T-cell (primary cell): ENCODE measurements at regions not wholly inside any gene's neighbourhood (a gene's known extent, or its start where the extent isn't known, plus 50 kb on each side); places are given as distances from the start of the nearest gene placed in this dataset.

Experiments
- ATAC-seq, 4 experiments: fragments of 200-7000 bp in 3 of 4; fragments of 150-1000 bp in 1 of 4; cut with Tn5 transposase; replicated peaks in 1 of 4; 1 replicate in 3 of 4; 2 replicates in 1 of 4; pipeline ENCODE4 v1.10.0; 2021; ENCODE audit warnings: moderate library complexity in 3 of 4, mild to moderate bottlenecking in 2 of 4, moderate number of reproducible peaks in 1 of 4
- CTCF ChIA-PET, 2 donors: fragments of 300-600 bp; sonication (Branson Sonifier 250); formaldehyde crosslinking; loops; one replicate each; lab custom pipeline; 2022; ENCODE audit warnings: antibody characterized with exemption in 2 of 2; lab: Charles Lee
- POLR2A ChIA-PET, 2 donors: fragments of 300-600 bp; sonication (Branson Sonifier 250); formaldehyde crosslinking; loops; one replicate each; lab custom pipeline; 2022; ENCODE audit warnings: antibody characterized with exemption in 2 of 2; lab: Charles Lee
- DNase-seq, 35 experiments: peaks; one replicate each; pipeline versions ENCODE4 v3.0.0 to v3.0.0-alpha.2; 2013 to 2023
- H3K27ac ChIP-seq: one replicate; pipeline ENCODE4 v1.5.1; 2013; ENCODE audit warnings: low read length
- H3K27me3 ChIP-seq, 2 experiments: replicated peaks in 1 of 2; 1 replicate in 1 of 2; 2 replicates in 1 of 2; pipeline versions ENCODE4 v1.6.1 to v1.7.0; 2013; ENCODE audit warnings: low read length in 1 of 2, mixed read lengths in 1 of 2; ENCODE audit not compliant: control insufficient read depth in 2 of 2, insufficient read depth in 2 of 2; ENCODE audit errors: extremely low read depth in 1 of 2
- H3K36me3 ChIP-seq, 2 donors: 1 replicate in 1 of 2; 2 replicates in 1 of 2; pipeline versions ENCODE4 v1.6.1 to v1.7.0; 2013; ENCODE audit warnings: low read length in 1 of 2; ENCODE audit not compliant: control insufficient read depth in 2 of 2, insufficient read depth in 1 of 2; ENCODE audit errors: extremely low read depth in 1 of 2
- H3K4me1 ChIP-seq, 2 experiments: 1 replicate in 1 of 2; 2 replicates in 1 of 2; pipeline versions ENCODE4 v1.6.1 to v1.7.0; 2013; ENCODE audit warnings: low read length in 2 of 2, mixed read lengths in 1 of 2; ENCODE audit not compliant: insufficient read depth in 2 of 2, control insufficient read depth in 1 of 2; ENCODE audit errors: extremely low read depth in 1 of 2
- H3K4me3 ChIP-seq, 2 donors: 1 replicate in 1 of 2; 2 replicates in 1 of 2; pipeline versions ENCODE4 v1.5.1 to v1.7.0; 2013; ENCODE audit warnings: mild to moderate bottlenecking in 2 of 2, low read length in 1 of 2, moderate library complexity in 1 of 2; ENCODE audit not compliant: control insufficient read depth in 1 of 2; ENCODE audit errors: extremely low read depth in 1 of 2
- H3K9me3 ChIP-seq: 2 replicates; pipeline ENCODE4 v1.7.0; 2013
- H3K27ac Mint-ChIP-seq, 2 donors: one replicate each; pipeline ENCODE4 v1.8.0; 2020 to 2021; ENCODE audit warnings: mild to moderate bottlenecking in 2 of 2, mixed read lengths in 2 of 2
- H3K27me3 Mint-ChIP-seq, 2 donors: one replicate each; pipeline ENCODE4 v1.8.0; 2021 to 2022; ENCODE audit warnings: mixed read lengths in 2 of 2
- H3K36me3 Mint-ChIP-seq: one replicate; pipeline ENCODE4 v1.8.0; 2021; ENCODE audit warnings: mixed read lengths
- H3K4me1 Mint-ChIP-seq, 3 donors: one replicate each; pipeline ENCODE4 v1.8.0; 2020 to 2022; ENCODE audit warnings: mixed read lengths in 3 of 3, mild to moderate bottlenecking in 1 of 3
- H3K4me3 Mint-ChIP-seq, 3 donors: one replicate each; pipeline ENCODE4 v1.8.0; 2020 to 2022; ENCODE audit warnings: mild to moderate bottlenecking in 3 of 3, mixed read lengths in 3 of 3, moderate library complexity in 3 of 3
- H3K9me3 Mint-ChIP-seq, 3 donors: one replicate each; pipeline ENCODE4 v1.8.0; 2020 to 2022; ENCODE audit warnings: mixed read lengths in 3 of 3
- WGBS: methylation state at CpG from one replicate; pipeline ENCODE4 v1.1.5; 2013; ENCODE audit warnings: missing lambda C conversion rate; ENCODE audit not compliant: insufficient coverage; 5-methylcytosine and 5-hydroxymethylcytosine counted together

DNA sequence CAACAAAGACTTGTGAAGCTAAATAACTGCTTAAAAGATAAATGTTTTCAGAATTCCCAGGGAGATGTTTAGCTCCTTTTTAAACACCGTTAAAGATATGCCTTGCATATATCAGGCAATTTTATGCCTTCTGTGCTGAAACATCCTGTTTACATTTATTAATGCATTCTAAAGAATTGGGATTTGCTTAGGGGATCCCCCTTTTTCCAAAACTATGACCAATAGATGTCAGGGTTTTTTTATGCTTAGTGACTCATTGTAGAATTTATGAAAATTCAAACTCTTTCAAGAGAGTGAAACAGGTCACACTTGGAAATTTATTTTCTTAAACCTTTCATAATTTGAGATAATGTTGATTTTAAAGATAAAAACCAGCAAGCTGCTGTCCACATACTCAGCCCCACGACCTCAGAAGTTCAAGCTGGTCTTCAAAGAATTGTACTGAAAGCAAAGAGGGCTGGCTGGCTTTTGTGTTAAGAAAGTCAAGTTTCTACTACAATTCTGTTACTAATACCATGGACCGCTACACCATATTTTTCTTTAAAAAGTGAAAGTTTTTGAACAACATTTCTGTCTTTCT lies 411.8 kb downstream of the ETV1 start:
- DNase-seq (no peak), ATAC-seq (no peak)
- Mint-ChIP-seq H3K4me1 (no peaks in the 10 kb centered on the region), H3K36me3 (no peaks in the 10 kb centered on the region), H3K27ac (no peak overlapping the region), H3K27me3 (peaks cover 0 to 4% of the 10 kb centered on the region in 2 donors), H3K4me3 (no peak overlapping the region), H3K9me3 (no peaks in the 10 kb centered on the region)
- no peaks in the 10 kb centered on the region for H3K9me3 ChIP-seq
- no peaks in the 10 kb centered on the region for H3K4me1 ChIP-seq
- no peak overlapping the region for H3K4me3 ChIP-seq
- H3K27me3 ChIP-seq: no peaks in the 10 kb centered on the region
- H3K36me3 ChIP-seq: no peaks in the 10 kb centered on the region
- POLR2A ChIA-PET: no interaction called here
- CTCF ChIA-PET: interaction anchor here in 1 of 2 donors (0.6 kb wide), 1 partner anchor 1643 kb away, joined by 13 read pairs; no protein-coding TSS in a partner anchor
- no CpG with 5 or more reads among the region's 3 CpGs for WGBS
- no peak overlapping the region for H3K27ac ChIP-seq

DNA sequence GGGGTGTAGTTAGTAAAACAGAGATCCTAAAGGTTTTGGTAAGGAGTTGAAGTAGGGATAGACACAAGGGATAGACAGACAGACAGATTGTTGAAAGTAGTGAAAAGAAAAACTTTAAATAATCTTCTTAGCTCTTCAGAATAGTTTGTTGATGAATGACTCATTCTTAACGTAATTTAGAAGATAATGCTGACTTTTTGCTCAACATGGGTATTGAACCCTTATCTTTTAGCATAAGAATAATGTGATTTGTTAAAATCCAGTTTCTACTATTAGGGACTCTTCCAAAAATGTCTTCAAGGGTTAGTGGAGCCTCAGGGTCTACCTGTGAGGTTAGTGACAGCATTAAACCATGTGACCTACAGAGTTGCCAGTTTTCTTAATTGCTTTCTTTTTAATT lies 411.2 kb downstream of the ETV1 start:
- POLR2A ChIA-PET: interaction anchor here in 1 of 2 donors (0.7 kb wide), 1 partner anchor 1800 kb away, joined by 3 read pairs; no protein-coding TSS in a partner anchor
- Histone ChIP-seq H3K4me3 (no peak overlapping the region), H3K4me1 (no peaks in the 10 kb centered on the region), H3K9me3 (no peaks in the 10 kb centered on the region), H3K27me3 (no peaks in the 10 kb centered on the region), H3K36me3 (no peaks in the 10 kb centered on the region), H3K27ac (no peak overlapping the region)
- no peaks in the 10 kb centered on the region for H3K4me1 Mint-ChIP-seq
- peaks cover 0 to 4% of the 10 kb centered on the region in 2 donors for H3K27me3 Mint-ChIP-seq
- ATAC-seq (no peak), DNase-seq (no peak)
- no CpG with 5 or more reads among the region's 1 CpG for whole genome bisulfite sequencing
- CTCF ChIA-PET: no interaction called here
- H3K9me3 Mint-ChIP-seq: no peaks in the 10 kb centered on the region
- H3K36me3 Mint-ChIP-seq: no peaks in the 10 kb centered on the region
- H3K4me3 Mint-ChIP-seq: no peak overlapping the region
- no peak overlapping the region for H3K27ac Mint-ChIP-seq

DNA sequence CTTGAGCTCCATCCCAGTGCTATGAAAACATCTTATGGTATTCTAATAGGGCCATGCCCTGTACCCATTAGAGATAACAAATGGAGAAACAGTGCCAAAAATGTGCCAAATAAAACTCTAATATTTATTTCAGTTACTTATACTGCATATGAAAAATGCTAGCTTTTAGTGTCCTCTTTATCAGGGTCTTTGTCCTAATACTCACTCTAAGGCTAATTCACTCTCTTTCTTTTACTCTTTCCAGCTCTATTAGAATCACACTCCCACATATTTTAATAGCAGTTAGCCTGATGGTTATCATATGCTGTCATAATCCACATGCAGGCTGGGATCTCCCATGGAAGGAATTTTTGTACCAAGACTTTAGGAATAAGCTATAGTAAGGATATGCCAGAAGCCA lies 408.4 kb downstream of the ETV1 start:
- Histone ChIP-seq H3K9me3 (no peaks in the 10 kb centered on the region), H3K27ac (no peak overlapping the region), H3K36me3 (no peaks in the 10 kb centered on the region), H3K4me1 (no peaks in the 10 kb centered on the region), H3K4me3 (no peak overlapping the region), H3K27me3 (no peaks in the 10 kb centered on the region)
- no peak for DNase-seq
- no peaks in the 10 kb centered on the region for H3K27me3 Mint-ChIP-seq
- H3K27ac Mint-ChIP-seq: no peak overlapping the region
- ChIA-PET POLR2A (no interaction called here), CTCF (no interaction called here)
- no peaks in the 10 kb centered on the region for H3K36me3 Mint-ChIP-seq
- no peak overlapping the region for H3K4me3 Mint-ChIP-seq
- H3K9me3 Mint-ChIP-seq: no peaks in the 10 kb centered on the region
- H3K4me1 Mint-ChIP-seq: no peaks in the 10 kb centered on the region
- no peak for ATAC-seq

DNA sequence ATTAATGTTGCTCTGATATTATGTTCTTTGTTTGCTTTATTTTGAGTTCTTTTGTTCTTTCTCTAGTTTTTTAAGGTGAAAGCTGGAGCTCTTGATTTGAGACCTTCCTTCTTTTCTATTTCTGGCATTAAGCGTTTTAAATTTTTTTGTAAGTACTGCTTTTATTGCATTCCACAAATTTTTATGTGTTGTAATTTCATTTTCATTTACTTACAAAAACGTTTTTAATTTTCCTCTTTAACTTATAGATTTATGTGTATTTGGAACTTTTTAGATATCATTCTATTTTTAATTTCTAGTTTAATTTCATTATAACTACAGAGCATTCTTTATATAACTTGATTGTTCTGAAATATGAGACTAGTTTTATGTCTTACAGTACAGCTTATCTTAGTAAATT lies 395.6 kb downstream of the ETV1 start:
- Mint-ChIP-seq H3K4me3 (no peak overlapping the region), H3K4me1 (no peaks in the 10 kb centered on the region), H3K27ac (no peak overlapping the region), H3K9me3 (peaks cover 0 to 8% (median 2%) of the 10 kb centered on the region in 3 donors), H3K27me3 (no peaks in the 10 kb centered on the region), H3K36me3 (no peaks in the 10 kb centered on the region)
- no peak overlapping the region for H3K27ac ChIP-seq
- H3K9me3 ChIP-seq: peaks cover 2% of the 10 kb centered on the region
- ChIA-PET CTCF (no interaction called here), POLR2A (interaction anchor here in 1 of 2 donors (0.7 kb wide), 1 partner anchor 1073 kb away, joined by 3 read pairs; no protein-coding TSS in a partner anchor)
- no CpG with 5 or more reads among the region's 2 CpGs for WGBS
- H3K36me3 ChIP-seq: no peaks in the 10 kb centered on the region
- DNase-seq (no peak), ATAC-seq (no peak)
- no peaks in the 10 kb centered on the region for H3K27me3 ChIP-seq
- no peaks in the 10 kb centered on the region for H3K4me1 ChIP-seq
- no peak overlapping the region for H3K4me3 ChIP-seq

DNA sequence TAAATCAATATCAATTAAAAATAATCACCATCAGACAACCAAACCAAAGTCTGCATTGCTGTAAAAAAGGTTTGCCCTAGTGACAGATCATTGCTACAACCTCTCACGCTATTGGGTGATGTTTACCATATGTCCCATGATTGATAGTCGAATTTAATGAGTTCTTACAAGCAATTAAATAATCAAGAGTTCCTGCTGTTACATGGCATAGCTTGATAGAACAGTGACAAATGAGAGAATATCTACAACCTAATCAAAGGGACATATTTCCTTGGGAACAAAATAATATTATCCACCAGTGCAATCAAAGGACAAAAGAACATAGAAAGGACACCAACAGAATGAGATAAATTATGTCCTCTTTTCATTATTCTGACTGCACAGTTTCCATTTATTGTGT lies 387.4 kb downstream of the ETV1 start:
- Mint-ChIP-seq H3K27me3 (no peaks in the 10 kb centered on the region), H3K4me1 (no peaks in the 10 kb centered on the region), H3K4me3 (no peak overlapping the region), H3K9me3 (peaks cover 0 to 19% (median 3%) of the 10 kb centered on the region in 3 donors), H3K27ac (no peak overlapping the region), H3K36me3 (no peaks in the 10 kb centered on the region)
- no peaks in the 10 kb centered on the region for H3K36me3 ChIP-seq
- H3K4me3 ChIP-seq: no peak overlapping the region
- H3K4me1 ChIP-seq: no peaks in the 10 kb centered on the region
- DNase-seq (no peak), ATAC-seq (no peak)
- H3K27ac ChIP-seq: no peak overlapping the region
- H3K27me3 ChIP-seq: no peaks in the 10 kb centered on the region
- no CpG with 5 or more reads among the region's 2 CpGs for WGBS
- ChIA-PET CTCF (no interaction called here), POLR2A (no interaction called here)
- no peaks in the 10 kb centered on the region for H3K9me3 ChIP-seq

DNA sequence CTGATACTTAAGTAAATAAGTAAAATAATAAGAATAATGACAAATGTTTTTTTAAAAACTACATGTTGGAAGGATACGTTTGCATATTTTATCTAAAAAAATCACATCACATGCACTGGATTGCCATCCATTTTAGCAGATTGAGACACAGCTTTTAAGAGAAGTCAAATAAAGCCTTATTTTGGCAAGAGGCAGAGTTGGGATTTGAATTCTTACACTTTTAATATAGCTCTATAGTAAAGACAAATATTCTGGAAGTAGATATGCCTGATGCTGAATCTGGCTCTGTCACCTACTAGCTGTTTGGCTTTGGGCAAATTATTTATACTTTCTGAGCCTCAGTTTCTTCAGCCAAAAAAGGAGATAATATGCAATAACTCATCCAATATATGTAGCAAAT lies 386.4 kb downstream of the ETV1 start:
- WGBS: no CpG with 5 or more reads among the region's 1 CpG
- Histone ChIP-seq H3K4me1 (no peaks in the 10 kb centered on the region), H3K9me3 (no peaks in the 10 kb centered on the region), H3K27me3 (no peaks in the 10 kb centered on the region), H3K36me3 (no peaks in the 10 kb centered on the region), H3K4me3 (no peak overlapping the region), H3K27ac (no peak overlapping the region)
- ChIA-PET CTCF (no interaction called here), POLR2A (no interaction called here)
- no peaks in the 10 kb centered on the region for H3K4me1 Mint-ChIP-seq
- peaks cover 4 to 20% (median 8%) of the 10 kb centered on the region in 3 donors for H3K9me3 Mint-ChIP-seq
- no peak for ATAC-seq
- H3K36me3 Mint-ChIP-seq: no peaks in the 10 kb centered on the region
- H3K27ac Mint-ChIP-seq: no peak overlapping the region
- no peaks in the 10 kb centered on the region for H3K27me3 Mint-ChIP-seq
- no peak for DNase-seq
- H3K4me3 Mint-ChIP-seq: no peak overlapping the region

DNA sequence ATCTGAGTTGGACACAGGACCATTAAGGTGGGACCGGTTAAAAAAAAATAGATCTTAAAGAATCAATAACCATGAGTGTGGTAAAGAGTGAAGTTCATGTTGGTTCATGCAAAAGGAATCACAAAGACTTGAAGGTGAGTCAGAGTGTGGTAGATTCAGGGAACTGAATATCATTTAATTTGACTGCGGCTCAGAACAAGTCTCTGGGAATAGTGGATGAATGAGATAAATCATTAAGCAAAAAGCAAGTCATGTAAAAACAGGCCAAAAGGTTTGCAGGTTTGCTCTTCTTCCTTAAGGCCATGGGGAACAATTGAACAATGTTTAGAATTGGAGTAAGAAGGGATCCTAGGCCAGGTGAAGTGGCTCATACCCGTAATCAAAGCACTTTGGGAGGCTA lies 385.8 kb downstream of the ETV1 start:
- ATAC-seq: no peak
- H3K4me3 Mint-ChIP-seq: no peak overlapping the region

More for the DNA sequence above, 385.8 kb downstream of the ETV1 start:
- no peaks in the 10 kb centered on the region for H3K36me3 Mint-ChIP-seq
- no peak overlapping the region for H3K27ac Mint-ChIP-seq
- DNase-seq: no peak
- no peak overlapping the region for H3K4me3 ChIP-seq
- no peaks in the 10 kb centered on the region for H3K36me3 ChIP-seq
- WGBS: 100% methylated on average over 1 of the region's 3 CpGs
- no peaks in the 10 kb centered on the region for H3K4me1 ChIP-seq
- peaks cover 4 to 25% (median 13%) of the 10 kb centered on the region in 3 donors for H3K9me3 Mint-ChIP-seq
- ChIA-PET CTCF (no interaction called here), POLR2A (no interaction called here)
- no peaks in the 10 kb centered on the region for H3K4me1 Mint-ChIP-seq
- no peak overlapping the region for H3K27ac ChIP-seq
- H3K27me3 ChIP-seq: no peaks in the 10 kb centered on the region
- no peaks in the 10 kb centered on the region for H3K9me3 ChIP-seq
- H3K27me3 Mint-ChIP-seq: no peaks in the 10 kb centered on the region
